ENCODE measurements at regions not wholly inside any gene's neighbourhood (a gene's known extent, or its start where the extent isn't known, plus 50 kb on each side); places are given as distances from the start of the nearest gene placed in this dataset.

- TF ChIP-seq CTCF (conservative IDR thresholded peaks at IDR 0.05; ENCODE audit: low read length), result no peak
- TF ChIP-seq EZH2phosphoT487 (IDR thresholded peaks at IDR 0.05; ENCODE audit: borderline replicate concordance), result no peak
Observed at GRCh38 chr5:143601917-143602333, 198.4 kb upstream of the NR3C1 start.
